Endothelial cell of umbilical vein (primary cell): ENCODE measurements at regions not wholly inside any gene's neighbourhood (a gene's known extent, or its start where the extent isn't known, plus 50 kb on each side); places are given as distances from the start of the nearest gene placed in this dataset.

Experiments used
- BruUV-seq: library from RNA; stranded (reverse); fragments of 400-500 nt; replicated peaks from 2 replicates; lab custom pipeline; 2021; lab: Mats Ljungman, UMichigan
- CTCF ChIA-PET: fragments of 300-600, 350-600 bp; sonication (Branson Sonifier 250); formaldehyde crosslinking; loops from one replicate; lab custom pipeline; 2021; ENCODE audit warnings: antibody characterized with exemption, inconsistent platforms; lab: Charles Lee
- POLR2A ChIA-PET: fragments of 300-600, 350-600 bp; sonication (Branson Sonifier 250); formaldehyde crosslinking; loops from one replicate; lab custom pipeline; 2021; ENCODE audit warnings: antibody characterized with exemption, inconsistent platforms; lab: Charles Lee
- DNase-seq: peaks from one replicate; pipeline ENCODE4 v3.0.0-alpha.2; 2011; ENCODE audit warnings: low read depth, low spot score
- FAIRE-seq: peaks from 2 replicates; lab custom pipeline; 2011; peaks lifted over from hg19 to GRCh38; lab: Jason Lieb, UNC
- H2AFZ ChIP-seq: 2 replicates; pipeline ENCODE4 v1.6.0; 2012; ENCODE audit warnings: low read depth, low read length, control low read depth, inconsistent platforms
- H3K27ac ChIP-seq: 2 replicates; pipeline ENCODE4 v1.5.1; 2011; ENCODE audit warnings: low read depth, mild to moderate bottlenecking, control low read depth, low read length, moderate library complexity; ENCODE audit not compliant: insufficient read depth
- H3K27me3 ChIP-seq, 2 experiments: 2 replicates each; pipeline versions ENCODE4 v1.6.0 to v1.6.1; 2011; ENCODE audit warnings: low read length in 2 of 2, mixed read lengths in 1 of 2; ENCODE audit not compliant: control insufficient read depth in 2 of 2, insufficient read depth in 2 of 2
- H3K36me3 ChIP-seq, 2 experiments: 2 replicates in 1 of 2; 3 replicates in 1 of 2; pipeline ENCODE4 v1.5.1; 2011; ENCODE audit warnings: low read length in 2 of 2, mild to moderate bottlenecking in 1 of 2, moderate library complexity in 1 of 2; ENCODE audit not compliant: control insufficient read depth in 2 of 2, insufficient read depth in 2 of 2; ENCODE audit errors: extremely low read depth in 1 of 2
- H3K4me1 ChIP-seq: 3 replicates; pipeline ENCODE4 v1.5.1; 2011; ENCODE audit warnings: mild to moderate bottlenecking, low read length; ENCODE audit not compliant: control insufficient read depth, insufficient read depth; ENCODE audit errors: extremely low read depth
- H3K4me2 ChIP-seq: 2 replicates; pipeline ENCODE4 v1.6.1; 2011; ENCODE audit warnings: low read length, control low read depth, mixed read lengths; ENCODE audit not compliant: insufficient read depth
- H3K4me3 ChIP-seq, 3 experiments: fragments of 200-600 bp in 1 of 3; sonication (generic), shearing (Covaris generic) in 1 of 3; replicated peaks in 1 of 3; 2 replicates each; pipeline ENCODE4 v1.5.1; 2011 to 2016; ENCODE audit warnings: control low read depth in 3 of 3, low read length in 3 of 3, mild to moderate bottlenecking in 2 of 3, inconsistent platforms in 1 of 3, low read depth in 1 of 3, moderate library complexity in 1 of 3; ENCODE audit not compliant: insufficient read depth in 1 of 3
- H3K79me2 ChIP-seq: 2 replicates; pipeline ENCODE4 v1.6.0; 2012; ENCODE audit warnings: low read length, inconsistent platforms; ENCODE audit not compliant: control insufficient read depth, insufficient read depth
- H3K9ac ChIP-seq: replicated peaks from 2 replicates; pipeline ENCODE3; 2011; ENCODE audit warnings: low read length, control low read depth; ENCODE audit not compliant: insufficient read depth; ENCODE audit errors: extremely low read depth
- H3K9me1 ChIP-seq: replicated peaks from 3 replicates; pipeline ENCODE4 v1.6.0; 2011; ENCODE audit warnings: mild to moderate bottlenecking, low read length; ENCODE audit not compliant: control insufficient read depth, insufficient read depth; ENCODE audit errors: extremely low read depth
- H3K9me3 ChIP-seq: replicated peaks from 2 replicates; pipeline ENCODE4 v1.5.1; 2012; ENCODE audit warnings: low read length, inconsistent platforms; ENCODE audit not compliant: control insufficient read depth, insufficient read depth
- H4K20me1 ChIP-seq: replicated peaks from 2 replicates; pipeline ENCODE3; 2011; ENCODE audit warnings: mild to moderate bottlenecking, low read length; ENCODE audit not compliant: control insufficient read depth, insufficient read depth; ENCODE audit errors: extremely low read depth
- EZH2 ChIP-seq: IDR thresholded peaks from 2 replicates; pipeline ENCODE4 v1.6.1; 2012; ENCODE audit warnings: borderline replicate concordance, low read depth, mild to moderate bottlenecking, moderate library complexity, low read length, inconsistent platforms; ENCODE audit not compliant: severe bottlenecking
- FOS ChIP-seq: IDR thresholded peaks from 2 replicates; pipeline ENCODE4 v1.6.1; 2011; ENCODE audit warnings: mild to moderate bottlenecking, low read length, moderate library complexity, borderline replicate concordance; ENCODE audit not compliant: insufficient read depth
- GATA2 ChIP-seq: IDR thresholded peaks from 2 replicates; pipeline ENCODE4 v1.7.0; 2011; ENCODE audit warnings: low read depth, mild to moderate bottlenecking, moderate library complexity, mixed read lengths, low read length; ENCODE audit not compliant: insufficient read length, insufficient read depth
- JUN ChIP-seq: IDR thresholded peaks from 2 replicates; pipeline ENCODE4 v1.6.1; 2011; ENCODE audit warnings: borderline replicate concordance, low read depth; ENCODE audit not compliant: insufficient read length, insufficient read depth
- MYC ChIP-seq: IDR thresholded peaks from one replicate; pipeline ENCODE4 v1.6.1; 2011; ENCODE audit warnings: mild to moderate bottlenecking, low read depth, low read length
- POLR2A ChIP-seq: IDR thresholded peaks from 2 replicates; pipeline ENCODE4 v1.6.1; 2012; ENCODE audit warnings: low read depth, mild to moderate bottlenecking, control low read depth, low read length
- POLR2AphosphoS5 ChIP-seq: IDR thresholded peaks from 2 replicates; pipeline ENCODE4 v1.6.1; 2012; ENCODE audit warnings: low read depth, mild to moderate bottlenecking, control low read depth, low read length, moderate library complexity; ENCODE audit not compliant: insufficient read depth
- dilution Hi-C: fragments of 300-500 bp; cut with MboI; formaldehyde crosslinking; loops from one replicate; pipeline ENCODE4 v1.15.0; 2019; ENCODE audit warnings: low sequenced_read_pairs; ENCODE audit not compliant: extremely low pct_ligation_motif_present
- intact Hi-C: fragments of 100-400 bp; cut with micrococcal nuclease; formaldehyde crosslinking; loops from one replicate; pipeline ENCODE4 v1.10.0; 2022
- TF ChIP-seq, protein P1 (sequence below): IDR thresholded peaks from 2 replicates; pipeline ENCODE4 v1.6.1; 2011; ENCODE audit not compliant: insufficient read depth, insufficient read length
- TF ChIP-seq, protein P2 (sequence below), 2 donors: IDR thresholded peaks; 1 replicate in 1 of 2; 2 replicates in 1 of 2; pipeline ENCODE4 v1.5.1; 2011; ENCODE audit warnings: low read length in 2 of 2, mild to moderate bottlenecking in 2 of 2, moderate library complexity in 2 of 2, control low read depth in 1 of 2, inconsistent platforms in 1 of 2, low read depth in 1 of 2; ENCODE audit not compliant: insufficient read depth in 1 of 2; ENCODE audit errors: extremely low read depth in 1 of 2

DNA sequence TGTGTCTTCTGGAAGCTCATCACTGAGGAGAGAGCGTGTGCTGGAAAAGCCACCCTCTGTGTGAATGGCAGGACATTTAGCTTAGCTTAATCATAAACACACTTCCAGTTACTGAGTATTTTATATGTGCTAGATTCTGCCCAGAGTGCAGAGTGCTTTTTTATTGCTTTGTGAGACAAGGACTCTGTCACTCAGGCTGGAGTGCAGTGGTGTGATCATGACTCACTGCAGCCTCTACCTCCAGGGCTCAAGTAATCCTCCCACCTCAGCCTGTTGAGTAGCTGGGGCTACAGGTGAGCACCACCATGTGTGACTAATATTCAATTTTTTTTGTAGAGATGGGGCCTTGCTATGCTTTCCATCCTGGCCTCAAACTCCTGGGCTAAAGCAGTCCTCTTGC lies 61.4 kb upstream of the IRX3 start:
- no peaks in the 10 kb centered on the region for H3K79me2 ChIP-seq
- intact Hi-C loops = no loop called here

More for the DNA sequence above, 61.4 kb upstream of the IRX3 start:
- FAIRE-seq (no peak), DNase-seq (no peak)
- no peak overlapping the region for H3K9ac ChIP-seq
- H3K9me1 ChIP-seq = no peaks in the 10 kb centered on the region
- H3K9me3 ChIP-seq = no peaks in the 10 kb centered on the region
- no peak for TF ChIP-seq POLR2AphosphoS5
- TF ChIP-seq JUN = no peak
- no peak for TF ChIP-seq MYC
- TF ChIP-seq EZH2 = no peak
- no peak for TF ChIP-seq GATA2
- TF ChIP-seq, protein P1, sequence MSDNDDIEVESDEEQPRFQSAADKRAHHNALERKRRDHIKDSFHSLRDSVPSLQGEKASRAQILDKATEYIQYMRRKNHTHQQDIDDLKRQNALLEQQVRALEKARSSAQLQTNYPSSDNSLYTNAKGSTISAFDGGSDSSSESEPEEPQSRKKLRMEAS = no peak
- TF ChIP-seq POLR2A = no peak
- TF ChIP-seq FOS = no peak
- TF ChIP-seq, protein P2, sequence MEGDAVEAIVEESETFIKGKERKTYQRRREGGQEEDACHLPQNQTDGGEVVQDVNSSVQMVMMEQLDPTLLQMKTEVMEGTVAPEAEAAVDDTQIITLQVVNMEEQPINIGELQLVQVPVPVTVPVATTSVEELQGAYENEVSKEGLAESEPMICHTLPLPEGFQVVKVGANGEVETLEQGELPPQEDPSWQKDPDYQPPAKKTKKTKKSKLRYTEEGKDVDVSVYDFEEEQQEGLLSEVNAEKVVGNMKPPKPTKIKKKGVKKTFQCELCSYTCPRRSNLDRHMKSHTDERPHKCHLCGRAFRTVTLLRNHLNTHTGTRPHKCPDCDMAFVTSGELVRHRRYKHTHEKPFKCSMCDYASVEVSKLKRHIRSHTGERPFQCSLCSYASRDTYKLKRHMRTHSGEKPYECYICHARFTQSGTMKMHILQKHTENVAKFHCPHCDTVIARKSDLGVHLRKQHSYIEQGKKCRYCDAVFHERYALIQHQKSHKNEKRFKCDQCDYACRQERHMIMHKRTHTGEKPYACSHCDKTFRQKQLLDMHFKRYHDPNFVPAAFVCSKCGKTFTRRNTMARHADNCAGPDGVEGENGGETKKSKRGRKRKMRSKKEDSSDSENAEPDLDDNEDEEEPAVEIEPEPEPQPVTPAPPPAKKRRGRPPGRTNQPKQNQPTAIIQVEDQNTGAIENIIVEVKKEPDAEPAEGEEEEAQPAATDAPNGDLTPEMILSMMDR (IDR thresholded peaks at IDR 0.05; ENCODE audit: extremely low read depth in 1 of 2, insufficient read depth in 1 of 2, low read depth in 1 of 2, low read length in 2 of 2) = no peak
- CTCF ChIA-PET = no interaction called here
- no peaks in the 10 kb centered on the region for H3K36me3 ChIP-seq
- dilution Hi-C loops = no loop called here
- no peaks in the 10 kb centered on the region for H4K20me1 ChIP-seq
- POLR2A ChIA-PET = no interaction called here
- H3K4me3 ChIP-seq = no peak overlapping the region
- H3K27ac ChIP-seq = no peak overlapping the region
- H2AFZ ChIP-seq = no peak overlapping the region
- no peaks in the 10 kb centered on the region for H3K4me1 ChIP-seq
- no peaks in the 10 kb centered on the region for H3K27me3 ChIP-seq
- H3K4me2 ChIP-seq = no peak overlapping the region
- no TSS peak for BruUV-seq
